ENCODE measurements at regions not wholly inside any gene's neighbourhood (a gene's known extent, or its start where the extent isn't known, plus 50 kb on each side); places are given as distances from the start of the nearest gene placed in this dataset.

GRCh38 chr2:13536941-13537340 is 820.2 kb downstream of the TRIB2 start:
- no peak for DNase-seq (ENCODE audit: low spot score)

DNA sequence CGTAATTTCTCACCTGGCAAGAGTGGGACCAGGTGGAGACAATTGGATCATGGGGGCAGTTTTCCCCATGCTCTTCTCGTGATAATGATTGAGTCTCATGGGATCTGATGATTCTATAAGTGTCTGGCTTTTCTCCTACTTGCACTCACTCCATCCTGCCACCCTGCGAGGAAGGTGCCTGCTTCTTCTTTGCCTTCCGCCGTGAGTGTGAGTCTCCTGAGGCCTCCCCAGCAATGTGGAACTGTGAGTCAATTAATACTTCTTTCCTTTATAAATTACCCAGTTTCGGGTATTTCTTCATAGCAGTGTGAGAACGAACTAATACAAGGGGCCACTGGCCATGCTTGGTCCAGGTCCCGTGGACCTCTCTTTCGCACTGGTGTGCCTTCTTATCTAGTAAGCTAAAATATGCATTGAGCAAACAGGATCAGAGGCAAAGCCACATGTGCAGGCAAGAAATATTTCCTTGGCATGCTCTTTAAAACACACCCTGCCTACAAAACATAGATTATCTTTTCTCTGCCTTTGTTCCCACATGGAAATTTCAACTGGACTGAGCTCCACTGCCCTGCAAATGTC is 821.1 kb downstream of the TRIB2 start:
- DNase-seq (ENCODE audit: low spot score): no peak

DNA sequence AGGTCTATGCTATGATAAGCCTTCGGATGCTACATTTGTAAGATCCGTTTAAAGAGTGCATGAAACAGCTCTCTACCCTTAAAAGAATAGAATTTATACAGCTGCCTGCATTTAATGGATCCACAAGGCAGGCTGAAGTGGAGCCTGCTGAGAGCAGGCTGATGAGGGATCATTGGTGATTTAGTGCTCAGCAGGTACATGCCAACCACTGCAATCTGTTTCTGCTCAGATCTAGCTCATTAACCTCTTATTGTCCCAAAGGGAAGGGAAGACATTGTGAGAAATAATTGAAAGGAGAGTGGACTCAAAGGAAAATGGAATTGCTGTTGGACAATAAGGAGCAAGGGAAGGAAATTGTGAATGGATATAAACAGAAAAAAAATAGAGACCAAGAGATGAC is 822.6 kb downstream of the TRIB2 start:
- no peak for DNase-seq (ENCODE audit: low spot score)

GRCh38 chr2:13542061-13542460 is 825.3 kb downstream of the TRIB2 start:
- no peak for DNase-seq (ENCODE audit: low spot score)

GRCh38 chr2:13542642-13543041 is 825.9 kb downstream of the TRIB2 start:
- DNase-seq (ENCODE audit: low spot score): no peak

- DNase-seq (ENCODE audit: low spot score): no peak
Measured at GRCh38 chr2:13543550-13543949, 826.8 kb downstream of the TRIB2 start.

DNA sequence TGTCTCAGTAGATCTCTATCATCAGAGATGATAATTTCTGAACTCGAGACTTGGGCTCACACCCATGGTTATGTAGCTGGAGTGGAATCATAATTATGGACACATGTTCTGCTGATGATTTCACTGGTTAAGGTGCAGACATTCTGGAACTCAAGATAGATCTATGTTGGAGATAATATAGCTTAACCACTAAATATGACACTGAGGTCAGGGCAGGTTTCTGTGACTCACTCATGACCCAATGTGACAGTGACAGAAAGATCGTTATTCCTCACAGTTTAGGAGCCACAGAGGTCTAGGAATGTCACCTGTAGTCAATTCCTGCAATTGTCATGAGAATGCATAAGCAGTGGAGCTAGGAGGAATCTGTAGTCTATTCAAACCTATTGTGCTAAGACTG is 828.6 kb downstream of the TRIB2 start:
- DNase-seq (ENCODE audit: low spot score): no peak

- no peak for DNase-seq (ENCODE audit: low spot score)
Measured at GRCh38 chr2:13546131-13546530, 829.4 kb downstream of the TRIB2 start.

DNA sequence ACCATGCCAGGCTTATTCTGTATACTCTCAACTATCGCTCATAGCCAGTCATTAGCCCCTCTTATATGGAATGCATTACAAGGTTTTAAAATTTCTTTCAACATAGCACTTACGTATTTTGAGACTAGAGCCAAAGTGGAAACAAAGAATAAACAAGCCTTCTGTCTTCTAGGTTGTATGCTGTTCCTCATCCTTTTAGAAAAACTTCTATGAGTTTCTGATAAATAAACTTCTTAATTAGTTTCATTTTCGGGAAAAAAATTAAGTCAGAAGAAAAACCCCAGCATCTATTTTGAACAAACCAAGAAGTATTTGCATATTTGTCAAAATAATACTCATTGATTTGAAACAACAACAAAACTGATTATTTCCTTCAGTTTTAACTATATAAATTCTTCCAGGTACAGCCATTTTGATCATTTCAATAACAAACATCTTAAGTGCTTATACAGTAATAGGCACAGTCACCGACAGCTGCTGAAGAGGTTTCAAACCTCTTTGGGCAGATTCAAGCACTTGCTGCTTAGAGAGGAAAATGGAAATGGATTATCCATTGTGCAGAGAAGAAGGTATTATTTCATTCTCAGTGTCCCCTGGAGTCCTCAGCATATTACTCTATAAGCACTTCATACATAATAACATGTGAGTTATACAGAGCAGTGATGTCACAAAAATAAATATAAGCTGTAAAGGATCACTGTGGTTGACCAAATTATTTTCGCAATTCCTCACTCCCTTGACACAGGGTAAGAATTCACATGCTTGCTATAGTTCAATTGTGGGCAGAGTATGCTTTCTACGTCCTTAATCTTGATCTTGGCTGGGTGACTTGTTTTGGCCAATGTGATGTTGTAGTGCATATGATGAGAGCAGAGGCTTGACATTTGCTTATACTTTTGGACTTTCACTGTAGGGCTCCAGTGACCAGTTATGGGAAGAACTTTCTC is 833.8 kb downstream of the TRIB2 start:
- no peak for DNase-seq (ENCODE audit: low spot score)

GRCh38 chr2:13558368-13558767 is 841.6 kb downstream of the TRIB2 start:
- no peak for DNase-seq (ENCODE audit: low spot score)

DNA sequence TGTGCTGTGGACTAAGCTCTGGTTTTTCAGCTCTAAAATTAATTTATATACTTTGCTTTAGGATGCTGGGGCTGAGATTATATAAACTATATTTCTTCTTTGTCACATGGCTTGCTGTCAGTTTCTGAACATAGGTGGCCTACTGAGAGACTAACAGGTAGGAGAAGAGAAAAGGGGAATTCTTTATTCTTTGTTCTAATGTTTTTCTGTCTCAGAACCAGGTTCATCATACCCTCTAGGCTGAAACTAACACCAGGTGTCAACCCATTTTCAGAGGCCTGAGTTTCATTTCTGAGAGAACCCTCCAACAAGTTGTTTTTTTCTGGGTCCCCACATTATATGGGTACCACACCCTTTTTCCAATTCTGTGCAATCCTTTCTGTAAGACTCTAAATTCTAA is 843.6 kb downstream of the TRIB2 start:
- DNase-seq (ENCODE audit: low spot score): no peak

DNA sequence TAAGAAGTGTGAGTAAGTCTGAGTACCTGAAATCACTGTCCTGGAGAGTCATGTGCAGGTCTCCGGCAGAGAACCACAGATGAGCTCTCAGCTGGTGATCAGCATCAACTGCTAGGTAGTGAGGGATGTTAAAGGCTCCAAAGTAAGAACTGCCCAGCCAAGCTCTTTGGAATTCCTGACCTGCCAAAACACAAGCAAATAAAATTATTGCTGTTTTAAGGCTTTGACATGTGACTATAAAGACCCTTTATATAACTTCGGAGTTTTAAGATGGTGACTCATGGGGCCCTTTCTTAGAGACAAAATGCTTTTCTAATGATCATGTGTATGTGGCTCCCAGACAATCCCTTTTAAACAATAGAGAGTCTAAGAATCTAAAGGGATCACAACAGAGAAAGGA is 855.7 kb downstream of the TRIB2 start:
- no peak for DNase-seq (ENCODE audit: low spot score)

GRCh38 chr2:13574831-13575230 is 858.1 kb downstream of the TRIB2 start:
- no peak for DNase-seq (ENCODE audit: low spot score)

GRCh38 chr2:13576406-13577036 is 859.8 kb downstream of the TRIB2 start:
- no peak for DNase-seq (ENCODE audit: low spot score)

DNA sequence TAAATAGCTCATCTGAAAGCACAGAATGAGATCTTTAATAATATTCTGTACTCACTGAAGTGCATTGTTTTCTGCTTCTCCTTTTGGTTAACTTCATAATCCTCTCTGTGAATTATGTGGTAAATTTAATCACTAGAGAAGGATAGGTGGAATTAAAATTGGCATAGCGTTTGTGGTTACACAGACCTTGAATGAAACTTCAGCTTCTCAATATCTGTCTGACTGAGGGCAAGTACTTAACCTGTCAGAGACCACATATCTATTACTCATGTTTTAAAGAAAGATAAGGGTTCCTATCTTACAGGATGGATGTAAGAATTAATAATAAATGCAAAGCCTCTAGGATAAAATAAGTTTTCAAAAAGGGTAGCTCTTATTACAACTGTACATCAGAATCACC is 861.8 kb downstream of the TRIB2 start:
- no peak for DNase-seq (ENCODE audit: low spot score)

- DNase-seq (ENCODE audit: low spot score): no peak
Measured at GRCh38 chr2:13581471-13581870, 864.7 kb downstream of the TRIB2 start.

GRCh38 chr2:13583609-13584008 is 866.9 kb downstream of the TRIB2 start:
- DNase-seq (ENCODE audit: low spot score): no peak

DNA sequence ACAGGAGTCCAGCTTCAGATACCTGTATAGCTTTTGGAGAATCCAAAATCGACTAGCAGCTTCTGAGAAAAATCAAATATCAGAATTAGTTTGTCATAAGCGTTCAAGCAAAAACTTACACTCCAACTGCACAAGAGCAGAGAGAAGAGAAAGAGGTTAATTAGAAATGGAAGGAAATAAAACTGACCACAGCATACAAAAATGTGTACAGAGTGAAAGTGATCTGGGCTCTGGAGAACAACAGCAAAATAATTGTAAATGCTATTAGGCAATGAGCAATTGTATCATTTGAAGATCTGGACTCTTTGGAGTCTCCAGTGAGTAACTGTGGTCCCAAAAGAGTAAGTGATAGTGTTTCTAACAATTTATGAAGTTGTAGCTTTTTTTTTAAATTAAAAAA is 867.3 kb downstream of the TRIB2 start:
- no peak for DNase-seq (ENCODE audit: low spot score)

GRCh38 chr2:13585732-13586131 is 869.0 kb downstream of the TRIB2 start:
- no peak for DNase-seq (ENCODE audit: low spot score)

- DNase-seq (ENCODE audit: low spot score): no peak
Measured at GRCh38 chr2:13596233-13596632, 879.5 kb downstream of the TRIB2 start.

- DNase-seq (ENCODE audit: low spot score): no peak
Measured at GRCh38 chr2:13597176-13597575, 880.4 kb downstream of the TRIB2 start.

GRCh38 chr2:13601506-13601905 is 884.8 kb downstream of the TRIB2 start:
- DNase-seq (ENCODE audit: low spot score): no peak

GRCh38 chr2:13604951-13605661 is 888.4 kb downstream of the TRIB2 start:
- no peak for DNase-seq (ENCODE audit: low spot score)
